K562 (cell line): ENCODE measurements at regions not wholly inside any gene's neighbourhood (a gene's known extent, or its start where the extent isn't known, plus 50 kb on each side); places are given as distances from the start of the nearest gene placed in this dataset.

Experiments used
- ATAC-seq: fragments of 200-7000 bp; cut with Tn5 transposase; 3 replicates; pipeline ENCODE4 v1.9.1; 2020; ENCODE audit warnings: moderate library complexity
- BruUV-seq: library from RNA; stranded (reverse); fragments of 400-500 nt; replicated peaks from 2 replicates; lab custom pipeline; 2021; lab: Mats Ljungman, UMichigan
- CTCF ChIA-PET: fragments of 300-600 bp; formaldehyde crosslinking; extraction: SDS; loops from one replicate; lab custom pipeline; 2021; ENCODE audit warnings: low intra/inter-chr PET ratio; lab: Yijun Ruan, JAX
- POLR2A ChIA-PET: fragments of 300-600, 350-650 bp; sonication (Branson Sonifier 250); formaldehyde crosslinking; extraction: SDS; loops from one replicate; lab custom pipeline; 2021; ENCODE audit warnings: antibody characterized with exemption, inconsistent platforms; lab: Yijun Ruan, JAX
- DNase-seq, 4 experiments: peaks; one replicate each; pipeline versions ENCODE4 v3.0.0 to v3.0.0-alpha.2; 2011 to 2018; ENCODE audit warnings: low spot score in 3 of 4, mixed read lengths in 3 of 4; ENCODE audit errors: extremely low read depth in 1 of 4
- FAIRE-seq: peaks from 2 replicates; lab custom pipeline; 2011; peaks lifted over from hg19 to GRCh38; lab: Jason Lieb, UNC
- H2AFZ ChIP-seq: 2 replicates; pipeline ENCODE4 v1.6.0; 2011; ENCODE audit warnings: low read depth, low read length, control low read depth, inconsistent platforms
- H3K27ac ChIP-seq: fragments of 200-600 bp; 3 replicates; pipeline ENCODE4 v1.8.0; 2011; ENCODE audit warnings: low read depth, mild to moderate bottlenecking, control low read depth, inconsistent platforms, low read length, moderate library complexity, mixed read lengths; ENCODE audit errors: extremely low read depth
- H3K27me3 ChIP-seq, 2 experiments: fragments of 300-600 bp in 1 of 2; 2 replicates in 1 of 2; 3 replicates in 1 of 2; pipeline versions ENCODE4 v1.6.0 to v1.8.0; 2011; ENCODE audit warnings: inconsistent platforms in 2 of 2, low read length in 2 of 2, mild to moderate bottlenecking in 1 of 2, mixed read lengths in 1 of 2, moderate library complexity in 1 of 2; ENCODE audit not compliant: control insufficient read depth in 2 of 2, insufficient read depth in 2 of 2
- H3K36me3 ChIP-seq: fragments of 300-600 bp; 3 replicates; pipeline ENCODE4 v1.8.0; 2011; ENCODE audit warnings: mild to moderate bottlenecking, low read length, inconsistent platforms; ENCODE audit not compliant: control insufficient read depth, insufficient read depth
- H3K4me1 ChIP-seq, 2 experiments: fragments of 200-600 bp in 1 of 2; replicated peaks in 1 of 2; 2 replicates in 1 of 2; 3 replicates in 1 of 2; pipeline versions ENCODE4 v1.5.1 to v1.8.0; 2011; ENCODE audit warnings: inconsistent platforms in 2 of 2, low read length in 2 of 2, mild to moderate bottlenecking in 1 of 2, mixed read lengths in 1 of 2, moderate library complexity in 1 of 2; ENCODE audit not compliant: control insufficient read depth in 2 of 2, insufficient read depth in 2 of 2
- H3K4me2 ChIP-seq: 2 replicates; pipeline ENCODE4 v1.6.1; 2011; ENCODE audit warnings: low read length, control low read depth, inconsistent platforms, mixed read lengths; ENCODE audit not compliant: insufficient read depth
- H3K4me3 ChIP-seq: fragments of 200-600 bp; sonication (generic), shearing (Covaris generic); 2 replicates; pipeline ENCODE4 v1.5.1; 2016; ENCODE audit warnings: control low read depth, inconsistent platforms
- H3K79me2 ChIP-seq: fragments of 200-600 bp; 3 replicates; pipeline ENCODE4 v1.8.0; 2011; ENCODE audit warnings: low read length, inconsistent platforms; ENCODE audit not compliant: control insufficient read depth, insufficient read depth
- H3K9ac ChIP-seq, 2 experiments: 2 replicates each; pipeline versions ENCODE4 v1.6.0 to v1.6.1; 2011; ENCODE audit warnings: low read depth in 2 of 2, low read length in 2 of 2, control low read depth in 1 of 2, inconsistent platforms in 1 of 2, mild to moderate bottlenecking in 1 of 2, mixed read lengths in 1 of 2; ENCODE audit not compliant: insufficient read depth in 1 of 2
- H3K9me1 ChIP-seq: one replicate; pipeline ENCODE4 v1.6.0; 2011; ENCODE audit warnings: inconsistent platforms, mild to moderate bottlenecking, low read length, moderate library complexity; ENCODE audit not compliant: control insufficient read depth, insufficient read depth
- H3K9me3 ChIP-seq: replicated peaks from 2 replicates; pipeline ENCODE4 v1.5.1; 2011; ENCODE audit warnings: low read depth, low read length, inconsistent platforms; ENCODE audit not compliant: control insufficient read depth, insufficient read depth
- H4K20me1 ChIP-seq: replicated peaks from 2 replicates; pipeline ENCODE4 v1.6.1; 2011; ENCODE audit warnings: low read length, inconsistent platforms, mixed read lengths; ENCODE audit not compliant: control insufficient read depth, insufficient read depth
- BCOR ChIP-seq: fragments of 450-650 bp; IDR thresholded peaks from 2 replicates; pipeline ENCODE4 v1.6.1; 2016
- BHLHE40 ChIP-seq: IDR thresholded peaks from 2 replicates; pipeline ENCODE4 v1.6.1; 2011; ENCODE audit warnings: low read length, improper control_type of control experiment
- C11orf30 ChIP-seq: fragments of 450-650 bp; IDR thresholded peaks from 2 replicates; pipeline ENCODE4 v1.6.1; 2016; ENCODE audit warnings: low read depth, mild to moderate bottlenecking
- CBFA2T2 ChIP-seq: fragments of 450-650 bp; conservative IDR thresholded peaks from 2 replicates; pipeline ENCODE4 v1.6.1; 2017; ENCODE audit warnings: mild to moderate bottlenecking
- CBFA2T3 ChIP-seq: fragments of 450-650 bp; IDR thresholded peaks from 2 replicates; pipeline ENCODE4 v1.6.1; 2017
- CBX5 ChIP-seq: IDR thresholded peaks from 2 replicates; pipeline ENCODE4 v1.6.1; 2014; ENCODE audit warnings: low read depth, borderline replicate concordance
- FOSL1 ChIP-seq: fragments of 200-800 bp; sonication (Bioruptor generic); conservative IDR thresholded peaks from 2 replicates; pipeline ENCODE4 v1.6.1; 2016; ENCODE audit warnings: missing genetic modification characterization, missing compliant biosample characterization
- JUND ChIP-seq, 2 experiments: IDR thresholded peaks; 2 replicates in 1 of 2; 3 replicates in 1 of 2; pipeline ENCODE4 v1.6.1; 2011; ENCODE audit warnings: borderline replicate concordance in 2 of 2, low read depth in 2 of 2, low read length in 2 of 2, improper control_type of control experiment in 1 of 2, missing biosample characterization in 1 of 2, missing genetic modification characterization in 1 of 2, missing genetic modification reagents in 1 of 2
- KLF1 ChIP-seq: fragments of 450-650 bp; IDR thresholded peaks from 2 replicates; pipeline ENCODE4 v1.6.1; 2016; ENCODE audit warnings: missing genetic modification characterization, missing compliant biosample characterization
- MAFG ChIP-seq: fragments of 450-650 bp; conservative IDR thresholded peaks from 2 replicates; pipeline ENCODE4 v1.6.1; 2016; ENCODE audit warnings: missing genetic modification characterization, missing compliant biosample characterization
- MEIS2 ChIP-seq: fragments of 450-650 bp; IDR thresholded peaks from 2 replicates; pipeline ENCODE4 v1.6.1; 2014; ENCODE audit warnings: mild to moderate bottlenecking; ENCODE audit not compliant: partially characterized antibody
- NFE2 ChIP-seq: IDR thresholded peaks from 2 replicates; pipeline ENCODE4 v1.6.1; 2014; ENCODE audit warnings: antibody characterized with exemption, low read depth
- NFIC ChIP-seq: fragments of 450-650 bp; IDR thresholded peaks from 2 replicates; pipeline ENCODE4 v1.6.1; 2017; ENCODE audit warnings: mild to moderate bottlenecking, inconsistent platforms
- POLR2A ChIP-seq: fragments of 450-650 bp; conservative IDR thresholded peaks from 2 replicates; pipeline ENCODE4 v1.6.1; 2016
- ZNF408 ChIP-seq: fragments of 250-450 bp; sonication (Bioruptor Pico); IDR thresholded peaks from 2 replicates; pipeline ENCODE4 v1.4.0; 2020; ENCODE audit warnings: low read depth, mild to moderate bottlenecking, moderate library complexity
- WGBS: fragments of 100-300 bp; shearing (Covaris generic); methylation state at CpG from one replicate; pipeline ENCODE4 v1.1.6; 2016; ENCODE audit warnings: low coverage, mixed read lengths; ENCODE audit not compliant: insufficient coverage; ENCODE audit errors: missing lambda C conversion rate; 5-methylcytosine and 5-hydroxymethylcytosine counted together
- in situ Hi-C: fragments of 300-500 bp; cut with MboI; formaldehyde crosslinking; loops from 4 replicates; pipeline ENCODE4 v1.15.0; 2018; ENCODE audit warnings: inconsistent platforms, mixed read lengths
- intact Hi-C: fragments of 100-400 bp; cut with micrococcal nuclease; formaldehyde crosslinking; loops from 2 replicates; pipeline ENCODE4 v1.14.2; 2022
- TF ChIP-seq, protein P1 (sequence below): IDR thresholded peaks from 2 replicates; pipeline ENCODE4 v1.6.1; 2014; ENCODE audit warnings: antibody characterized with exemption
- TF ChIP-seq, protein P2 (sequence below), 2 experiments: IDR thresholded peaks in 1 of 2; conservative IDR thresholded peaks in 1 of 2; 2 replicates each; pipeline ENCODE4 v1.6.1; 2016; ENCODE audit warnings: low read depth in 2 of 2, mild to moderate bottlenecking in 1 of 2, missing compliant biosample characterization in 1 of 2, missing genetic modification characterization in 1 of 2, moderate library complexity in 1 of 2

DNA sequence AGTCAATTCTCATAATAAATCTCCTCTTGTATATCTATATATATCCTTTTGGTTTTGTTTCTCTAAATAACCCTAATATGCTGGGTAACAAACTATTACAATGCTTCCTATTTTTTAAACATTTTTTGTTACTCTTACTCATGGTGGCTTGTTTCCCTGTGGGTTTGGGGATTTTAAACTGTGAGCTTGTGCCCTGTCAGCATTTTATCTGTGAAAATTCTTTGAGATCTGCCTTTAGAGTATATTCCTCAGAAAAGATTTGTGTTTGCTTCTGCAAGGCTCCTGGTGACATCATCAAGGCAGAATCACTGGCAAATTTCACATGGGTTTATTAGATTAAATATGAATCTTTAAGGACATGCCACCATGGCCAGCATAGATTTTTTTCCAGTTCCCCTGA is 273.6 kb downstream of the LRFN2 start (continued):
- TF ChIP-seq NFIC (no peak), BCOR (no peak)

DNA sequence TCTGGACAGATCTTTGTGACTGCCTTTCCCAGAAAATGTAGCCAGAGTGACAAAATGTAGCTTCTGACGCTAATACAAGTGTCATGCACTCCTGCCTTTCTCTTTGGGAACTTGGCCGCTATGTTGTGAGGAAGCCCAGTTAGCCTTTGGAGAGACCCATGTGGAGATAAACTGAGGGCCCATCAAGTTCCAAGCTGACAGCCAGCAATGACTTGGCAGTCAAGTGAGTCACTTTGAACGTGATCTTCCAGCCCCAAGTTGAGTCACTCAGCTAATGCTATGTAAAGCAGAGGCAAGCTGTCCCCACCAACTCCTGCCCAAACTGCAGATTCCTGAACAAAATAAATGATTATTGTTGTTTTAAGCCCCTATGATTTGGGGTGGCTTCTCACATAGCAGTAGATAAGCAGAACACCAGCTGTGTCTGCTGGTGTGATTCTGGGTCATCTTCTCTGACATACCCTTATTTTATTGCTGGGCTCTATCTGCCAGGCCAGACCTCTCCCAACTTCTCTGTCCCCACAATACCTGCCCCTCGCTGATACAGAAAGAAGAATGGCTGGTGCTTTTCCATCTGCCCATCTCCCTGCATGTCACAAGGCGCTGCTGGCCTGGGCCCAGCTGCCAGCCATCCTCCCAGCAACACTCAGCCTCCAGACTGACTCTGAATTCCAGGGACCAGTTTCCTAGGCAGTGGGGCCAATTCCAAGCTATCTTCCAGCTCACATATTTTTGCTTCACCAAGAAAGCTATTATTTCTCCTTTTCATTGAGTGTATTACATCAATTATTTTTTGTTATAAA is 274.8 kb downstream of the LRFN2 start:
- Histone ChIP-seq H3K27ac (no peak overlapping the region), H3K9me1 (no peaks in the 10 kb centered on the region), H3K9me3 (no peaks in the 10 kb centered on the region), H3K4me3 (no peak overlapping the region), H3K79me2 (no peaks in the 10 kb centered on the region), H3K4me1 (peaks cover 0 to 6% of the 10 kb centered on the region in 2 experiments; a peak in 2 of 5 replicates), H3K4me2 (no peak overlapping the region), H3K9ac (no peak overlapping the region), H2AFZ (no peak overlapping the region), H4K20me1 (no peaks in the 10 kb centered on the region), H3K27me3 (peaks cover 0 to 24% of the 10 kb centered on the region in 2 experiments; a peak in 3 of 5 replicates), H3K36me3 (no peaks in the 10 kb centered on the region)
- WGBS: 2% methylated on average over 5 of the region's 5 CpGs
- CTCF ChIA-PET: no interaction called here
- intact Hi-C loops: no loop called here
- POLR2A ChIA-PET: interaction anchor here (0.5 to 1.7 kb wide), 3 partner anchors 12 to 1434 kb away, joined by 3 to 4 read pairs (median 4); no protein-coding TSS in a partner anchor
- no TSS peak for BruUV-seq
- FAIRE-seq (no peak), DNase-seq (peak in 1 of 4 experiments; percentile 32), ATAC-seq (no peak)
- in situ Hi-C loops: loop anchor here (5.0 to 25.0 kb wide), 2 partner anchors 325 to 950 kb away; no protein-coding TSS in a partner anchor
- TF ChIP-seq, protein P1, sequence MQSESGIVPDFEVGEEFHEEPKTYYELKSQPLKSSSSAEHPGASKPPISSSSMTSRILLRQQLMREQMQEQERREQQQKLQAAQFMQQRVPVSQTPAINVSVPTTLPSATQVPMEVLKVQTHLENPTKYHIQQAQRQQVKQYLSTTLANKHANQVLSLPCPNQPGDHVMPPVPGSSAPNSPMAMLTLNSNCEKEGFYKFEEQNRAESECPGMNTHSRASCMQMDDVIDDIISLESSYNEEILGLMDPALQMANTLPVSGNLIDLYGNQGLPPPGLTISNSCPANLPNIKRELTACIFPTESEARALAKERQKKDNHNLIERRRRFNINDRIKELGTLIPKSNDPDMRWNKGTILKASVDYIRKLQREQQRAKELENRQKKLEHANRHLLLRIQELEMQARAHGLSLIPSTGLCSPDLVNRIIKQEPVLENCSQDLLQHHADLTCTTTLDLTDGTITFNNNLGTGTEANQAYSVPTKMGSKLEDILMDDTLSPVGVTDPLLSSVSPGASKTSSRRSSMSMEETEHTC: no peak
- TF ChIP-seq KLF1 (tag): no peak
- no peak for TF ChIP-seq POLR2A
- TF ChIP-seq, protein P2, sequence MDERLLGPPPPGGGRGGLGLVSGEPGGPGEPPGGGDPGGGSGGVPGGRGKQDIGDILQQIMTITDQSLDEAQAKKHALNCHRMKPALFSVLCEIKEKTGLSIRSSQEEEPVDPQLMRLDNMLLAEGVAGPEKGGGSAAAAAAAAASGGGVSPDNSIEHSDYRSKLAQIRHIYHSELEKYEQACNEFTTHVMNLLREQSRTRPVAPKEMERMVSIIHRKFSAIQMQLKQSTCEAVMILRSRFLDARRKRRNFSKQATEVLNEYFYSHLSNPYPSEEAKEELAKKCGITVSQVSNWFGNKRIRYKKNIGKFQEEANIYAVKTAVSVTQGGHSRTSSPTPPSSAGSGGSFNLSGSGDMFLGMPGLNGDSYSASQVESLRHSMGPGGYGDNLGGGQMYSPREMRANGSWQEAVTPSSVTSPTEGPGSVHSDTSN (CRISPR knock-in tag; IDR thresholded peaks at IDR 0.05; ENCODE audit: low read depth): no peak
- TF ChIP-seq, protein P2 (tag; conservative IDR thresholded peaks at IDR 0.05; ENCODE audit: low read depth): peak; percentile 72
- TF ChIP-seq MEIS2: peak; percentile 61
- peak; percentile 63; the same call in 1 of the 2 replicates for TF ChIP-seq JUND (IDR thresholded peaks at IDR 0.05; ENCODE audit: borderline replicate concordance, low read depth, low read length)
- TF ChIP-seq JUND (tag; IDR thresholded peaks at IDR 0.05; ENCODE audit: borderline replicate concordance, low read depth, low read length): peak; percentile 59; the same call in 2 of the 3 replicates
- TF ChIP-seq NFE2: peak; percentile 46
- no peak for TF ChIP-seq CBX5
- TF ChIP-seq FOSL1 (tag): peak; percentile 96
- TF ChIP-seq ZNF408 (CRISPR knock-in tag): no peak
- peak; percentile 9; the same call in 1 of the 2 replicates for TF ChIP-seq C11orf30
- peak; percentile 53 for TF ChIP-seq CBFA2T3
- peak; percentile 63 for TF ChIP-seq MAFG (tag)
- peak; percentile 91 for TF ChIP-seq BHLHE40
- TF ChIP-seq CBFA2T2: peak; percentile 35; the same call in 1 of the 2 replicates
